SK-N-MC (cell line): ENCODE measurements at regions not wholly inside any gene's neighbourhood (a gene's known extent, or its start where the extent isn't known, plus 50 kb on each side); places are given as distances from the start of the nearest gene placed in this dataset.

Source experiments
- DNase-seq: peaks from one replicate; pipeline ENCODE4 v3.0.0-alpha.2; 2011; ENCODE audit warnings: low read depth, low spot score
- H3K27ac ChIP-seq: fragments of 200-600 bp; sonication (generic); 2 replicates; pipeline ENCODE4 v1.5.1; 2016; ENCODE audit warnings: mixed run types
- H3K36me3 ChIP-seq: fragments of 200-600 bp; sonication (generic); 2 replicates; pipeline ENCODE4 v1.6.1; 2017; ENCODE audit warnings: antibody characterized with exemption, low read length, mixed read lengths; ENCODE audit not compliant: insufficient read depth
- H3K4me3 ChIP-seq: fragments of 200-600 bp; sonication (generic); 2 replicates; pipeline ENCODE4 v1.5.1; 2016
- H3K9ac ChIP-seq: fragments of 200-600 bp; sonication (generic); 2 replicates; pipeline ENCODE4 v1.8.0; 2017; ENCODE audit warnings: mixed run types, mixed read lengths; ENCODE audit not compliant: insufficient read length
- H3K9me3 ChIP-seq: fragments of 200-600 bp; sonication (generic); 2 replicates; pipeline ENCODE4 v1.6.1; 2017; ENCODE audit warnings: low read depth, mild to moderate bottlenecking, antibody characterized with exemption, low read length, moderate library complexity, mixed read lengths
- EZH2 ChIP-seq: fragments of 200-600 bp; sonication (generic); IDR thresholded peaks from one replicate; pipeline ENCODE4 v1.6.1; 2017; ENCODE audit warnings: antibody characterized with exemption
- FOXP2 ChIP-seq: optimal IDR thresholded peaks from 2 replicates; pipeline ENCODE3; 2011; ENCODE audit warnings: mild to moderate bottlenecking, moderate library complexity; ENCODE audit not compliant: insufficient read depth; ENCODE audit errors: extremely low read length, control extremely low read depth
- POLR2AphosphoS5 ChIP-seq: IDR thresholded peaks from 2 replicates; pipeline ENCODE4 v1.6.1; 2012; ENCODE audit warnings: mild to moderate bottlenecking, low read depth, low read length, borderline replicate concordance

DNA sequence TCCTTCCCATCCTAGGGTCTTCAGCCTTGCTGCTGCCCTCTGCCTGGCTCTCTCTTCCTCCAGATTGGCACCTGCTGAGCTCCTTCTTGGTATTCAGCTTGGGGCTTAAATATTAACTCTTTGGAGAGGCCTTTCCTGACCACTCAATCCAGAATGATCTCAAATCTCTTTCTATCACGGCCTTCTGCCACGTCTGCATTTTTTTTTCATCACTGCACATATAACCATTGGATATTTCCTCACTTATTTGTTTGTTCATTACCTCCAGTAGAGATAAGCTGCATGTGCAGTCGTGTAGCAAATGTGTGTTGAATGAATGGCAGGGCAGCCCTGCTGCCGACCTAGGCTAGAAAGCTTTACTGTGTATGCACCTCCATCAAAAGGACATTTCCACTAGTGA, 51.6 kb upstream of the MPP7 start:
- TF ChIP-seq EZH2: no peak
- TF ChIP-seq FOXP2: no peak
- TF ChIP-seq POLR2AphosphoS5: no peak
- H3K9ac ChIP-seq: no peak overlapping the region
- H3K9me3 ChIP-seq: no peaks in the 10 kb centered on the region
- H3K27ac ChIP-seq: no peak overlapping the region
- DNase-seq: no peak
- H3K36me3 ChIP-seq: no peaks in the 10 kb centered on the region
- H3K4me3 ChIP-seq: no peak overlapping the region

DNA sequence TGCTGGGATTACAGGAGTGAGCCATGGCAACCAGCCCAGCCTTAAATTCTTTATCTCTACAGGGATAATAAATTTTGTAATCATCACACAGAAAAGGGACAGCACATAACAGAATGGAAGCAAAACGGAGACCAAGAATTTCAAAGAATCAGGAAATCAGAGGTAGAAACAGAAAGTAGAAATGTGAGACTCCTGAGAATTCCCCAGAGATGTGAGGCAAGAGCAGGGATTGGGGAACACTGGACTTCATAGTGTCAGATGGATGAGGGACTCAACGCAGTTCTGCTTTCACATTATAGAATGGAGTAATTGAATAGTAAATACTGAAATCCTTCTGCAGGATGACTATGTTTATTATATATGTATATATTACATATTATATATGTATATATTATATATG, 52.5 kb upstream of the MPP7 start:
- Histone ChIP-seq H3K36me3 (no peaks in the 10 kb centered on the region), H3K9me3 (no peaks in the 10 kb centered on the region), H3K9ac (no peak overlapping the region), H3K4me3 (no peak overlapping the region), H3K27ac (no peak overlapping the region)
- no peak for TF ChIP-seq EZH2
- no peak for TF ChIP-seq POLR2AphosphoS5
- TF ChIP-seq FOXP2: no peak
- no peak for DNase-seq

DNA sequence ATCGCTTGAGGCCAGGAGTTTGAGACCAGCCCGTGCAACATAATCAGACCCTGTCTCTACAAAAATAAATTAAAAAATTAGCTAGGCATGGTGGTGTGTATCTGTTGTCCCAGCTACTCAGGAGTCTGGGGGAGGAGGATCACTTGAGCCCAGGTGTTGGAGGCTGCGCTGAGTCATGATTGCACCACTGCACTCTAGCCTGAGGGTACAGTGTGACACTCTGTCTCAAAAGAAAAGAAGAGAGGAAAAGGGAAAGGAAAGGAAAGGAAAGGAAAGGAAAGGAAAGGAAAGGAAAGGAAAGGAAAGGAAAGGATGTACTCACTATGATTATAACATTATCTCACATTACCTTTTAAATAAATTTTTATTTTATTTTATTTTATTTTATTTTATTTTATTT, 56.5 kb upstream of the MPP7 start:
- DNase-seq: no peak
- no peak overlapping the region for H3K27ac ChIP-seq
- H3K4me3 ChIP-seq: no peak overlapping the region
- TF ChIP-seq POLR2AphosphoS5 (no peak), EZH2 (no peak), FOXP2 (no peak)
- no peaks in the 10 kb centered on the region for H3K36me3 ChIP-seq
- no peak overlapping the region for H3K9ac ChIP-seq
- H3K9me3 ChIP-seq: no peaks in the 10 kb centered on the region

GRCh38 chr10:28360175-28360574, 57.3 kb upstream of the MPP7 start:
- TF ChIP-seq EZH2 (no peak), POLR2AphosphoS5 (no peak), FOXP2 (no peak)
- Histone ChIP-seq H3K9ac (no peak overlapping the region), H3K27ac (no peak overlapping the region), H3K9me3 (no peaks in the 10 kb centered on the region), H3K36me3 (no peaks in the 10 kb centered on the region), H3K4me3 (no peak overlapping the region)
- DNase-seq: no peak

DNA sequence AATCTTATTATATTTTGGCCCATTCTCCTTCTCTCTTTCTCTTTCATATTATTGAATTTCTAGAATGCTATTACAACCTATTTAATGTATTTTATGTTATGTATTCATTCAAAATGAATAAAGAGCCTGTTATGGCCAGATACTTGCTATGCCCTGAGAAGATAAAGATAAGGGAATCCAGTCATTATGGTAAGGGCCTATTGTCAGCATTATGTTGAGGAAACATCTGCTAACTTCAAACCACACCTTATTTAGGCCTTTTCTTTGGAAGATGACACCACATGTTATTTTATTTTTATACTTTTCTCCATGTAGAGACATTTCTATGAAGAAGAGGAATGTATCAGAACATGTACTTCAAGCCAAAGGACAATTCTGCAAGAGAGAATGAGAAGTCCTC, 60.5 kb upstream of the MPP7 start:
- Histone ChIP-seq H3K4me3 (no peak overlapping the region), H3K36me3 (no peaks in the 10 kb centered on the region), H3K9me3 (no peaks in the 10 kb centered on the region), H3K27ac (no peak overlapping the region), H3K9ac (no peak overlapping the region)
- TF ChIP-seq EZH2 (no peak), FOXP2 (no peak), POLR2AphosphoS5 (no peak)
- no peak for DNase-seq

- Histone ChIP-seq H3K9me3 (no peaks in the 10 kb centered on the region), H3K36me3 (no peaks in the 10 kb centered on the region), H3K9ac (no peak overlapping the region), H3K27ac (no peak overlapping the region), H3K4me3 (no peak overlapping the region)
- no peak for DNase-seq
- TF ChIP-seq FOXP2 (no peak), EZH2 (no peak), POLR2AphosphoS5 (no peak)
These were observed 63.0 kb upstream of the MPP7 start for GRCh38 chr10:28365840-28366239.

DNA sequence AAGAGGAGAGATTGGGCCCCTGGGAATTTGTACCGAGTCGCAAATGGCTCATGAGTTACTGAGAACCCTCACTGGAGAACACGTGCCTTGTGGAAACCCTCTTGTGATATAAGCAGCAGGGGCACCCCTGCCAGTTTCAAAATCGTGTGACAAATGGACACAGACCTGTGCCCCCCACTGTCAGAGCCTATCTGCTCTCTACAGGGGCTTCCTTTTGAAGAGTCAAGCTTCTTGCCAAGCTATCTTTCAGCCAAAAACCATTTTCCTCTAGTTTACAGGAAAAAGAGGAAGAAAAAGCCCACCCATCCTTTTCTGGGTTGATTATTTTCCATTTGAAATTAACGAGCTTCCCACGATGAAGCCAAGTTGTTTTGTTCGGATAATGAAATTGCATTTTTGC, 64.1 kb upstream of the MPP7 start:
- Histone ChIP-seq H3K27ac (peak overlapping the region; percentile 96), H3K9me3 (no peaks in the 10 kb centered on the region), H3K36me3 (no peaks in the 10 kb centered on the region), H3K4me3 (no peak overlapping the region), H3K9ac (no peak overlapping the region)
- DNase-seq: no peak
- no peak for TF ChIP-seq POLR2AphosphoS5
- no peak for TF ChIP-seq FOXP2
- TF ChIP-seq EZH2: no peak

DNA sequence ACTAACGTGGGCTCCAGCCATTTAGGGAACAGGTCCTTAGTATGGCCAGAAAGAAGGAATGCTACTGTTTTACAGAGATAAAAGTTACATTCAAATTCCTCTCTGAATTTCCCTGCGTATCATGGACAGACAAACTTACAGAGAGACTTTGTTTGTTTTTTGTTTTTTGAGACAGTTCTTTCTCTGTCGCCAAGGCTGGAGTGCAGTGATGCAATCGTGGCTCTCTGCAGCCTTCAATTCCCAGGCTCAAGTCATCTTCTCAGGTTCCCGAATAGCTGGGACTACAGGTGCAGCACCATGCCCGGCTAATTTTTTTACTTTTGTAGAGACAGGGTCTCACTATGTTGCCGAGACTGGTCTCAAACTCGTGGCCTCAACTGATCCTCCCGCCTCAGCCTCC, 64.5 kb upstream of the MPP7 start:
- Histone ChIP-seq H3K9ac (no peak overlapping the region), H3K9me3 (no peaks in the 10 kb centered on the region), H3K36me3 (no peaks in the 10 kb centered on the region), H3K27ac (peak overlapping the region; percentile 96), H3K4me3 (no peak overlapping the region)
- DNase-seq: no peak
- no peak for TF ChIP-seq EZH2
- TF ChIP-seq FOXP2: no peak
- no peak for TF ChIP-seq POLR2AphosphoS5

- Histone ChIP-seq H3K9ac (no peak overlapping the region), H3K4me3 (peak overlapping the region; percentile 40; the same call in 1 of the 2 replicates), H3K9me3 (no peaks in the 10 kb centered on the region), H3K27ac (peak overlapping the region; percentile 96), H3K36me3 (no peaks in the 10 kb centered on the region)
- DNase-seq: peak; percentile 30
- TF ChIP-seq EZH2: no peak
- TF ChIP-seq FOXP2: no peak
- no peak for TF ChIP-seq POLR2AphosphoS5
These were observed 65.1 kb upstream of the MPP7 start for GRCh38 chr10:28367929-28368484.
